A549 (cell line): ENCODE measurements at regions not wholly inside any gene's neighbourhood (a gene's known extent, or its start where the extent isn't known, plus 50 kb on each side); places are given as distances from the start of the nearest gene placed in this dataset.

Experiments
- small RNA-seq, 6 experiments: library from RNA; depleted of rRNA; stranded (forward); fragments of <200 nt; gene quantifications; one replicate each; pipeline ENCODE3, GENCODE V24; 2012

Small RNAs in the stretch of these regions (small RNA-seq; reads per million reads assigned to genes)
- gene COX6A1P3 (0 reads per million in 6 experiments), gene MIR3144 (0 to 5.5 (median 2.9) reads per million in 6 experiments), gene RNA5SP215 (0.16 to 17.6 (median 3.5) reads per million in 6 experiments), gene RNU6-214P (0 reads per million in 6 experiments)
